ENCODE measurements at regions not wholly inside any gene's neighbourhood (a gene's known extent, or its start where the extent isn't known, plus 50 kb on each side); places are given as distances from the start of the nearest gene placed in this dataset.
"Not testable (repeated sequence)": the region's sequence is repeated elsewhere in the genome, so short reads cannot be mapped to it uniquely, and the experiment has no call there.

GRCh38 chr7:138350701-138351357 lies 109.2 kb upstream of the TRIM24 start:
- Histone ChIP-seq H3K27me3 (ENCODE audit: control insufficient read depth, insufficient read depth) (no peaks in the 10 kb centered on the region), H3K4me3 (ENCODE audit: low read length) (no peak overlapping the region), H3K4me1 (ENCODE audit: control insufficient read depth, insufficient read depth, low read length) (no peaks in the 10 kb centered on the region), H3K27ac (ENCODE audit: low read length) (no peak overlapping the region), H3K9me3 (ENCODE audit: control insufficient read depth, low read length) (peaks cover 3% of the 10 kb centered on the region)
- WGBS = 82% methylated on average over 2 of the region's 2 CpGs
- DNase-seq (no peak), ATAC-seq (no peak)
- intact Hi-C loops (cut with DNase I) = no loop called here

- no peak for ATAC-seq
- WGBS = 75% methylated on average over 10 of the region's 10 CpGs
- intact Hi-C loops (cut with DNase I) = no loop called here
- no peak overlapping the region for H3K4me3 ChIP-seq (ENCODE audit: low read length)
- H3K9me3 ChIP-seq (ENCODE audit: control insufficient read depth, low read length) = no peaks in the 10 kb centered on the region
- H3K27me3 ChIP-seq (ENCODE audit: control insufficient read depth, insufficient read depth) = no peaks in the 10 kb centered on the region
- no peak overlapping the region for H3K27ac ChIP-seq (ENCODE audit: low read length)
- H3K4me1 ChIP-seq (ENCODE audit: control insufficient read depth, insufficient read depth, low read length) = no peaks in the 10 kb centered on the region
- no peak for DNase-seq
These were observed 107.2 kb upstream of the TRIM24 start for GRCh38 chr7:138352570-138353461.

- Histone ChIP-seq H3K27me3 (ENCODE audit: control insufficient read depth, insufficient read depth) (no peaks in the 10 kb centered on the region), H3K4me1 (ENCODE audit: control insufficient read depth, insufficient read depth, low read length) (no peaks in the 10 kb centered on the region), H3K4me3 (ENCODE audit: low read length) (no peak overlapping the region), H3K9me3 (ENCODE audit: control insufficient read depth, low read length) (no peaks in the 10 kb centered on the region), H3K27ac (ENCODE audit: low read length) (no peak overlapping the region)
- ATAC-seq (no peak), DNase-seq (no peak)
- 90% methylated on average over 2 of the region's 2 CpGs for WGBS
- intact Hi-C loops (cut with DNase I) = no loop called here
These were observed 106.0 kb upstream of the TRIM24 start for GRCh38 chr7:138354066-138354465.

GRCh38 chr7:138355254-138355653 lies 104.8 kb upstream of the TRIM24 start:
- no peak for ATAC-seq
- Histone ChIP-seq H3K4me3 (ENCODE audit: low read length) (no peak overlapping the region), H3K9me3 (ENCODE audit: control insufficient read depth, low read length) (no peaks in the 10 kb centered on the region), H3K27me3 (ENCODE audit: control insufficient read depth, insufficient read depth) (no peaks in the 10 kb centered on the region), H3K4me1 (ENCODE audit: control insufficient read depth, insufficient read depth, low read length) (no peaks in the 10 kb centered on the region), H3K27ac (ENCODE audit: low read length) (no peak overlapping the region)
- intact Hi-C loops (cut with DNase I) = no loop called here
- 95% methylated on average over 3 of the region's 3 CpGs for WGBS
- DNase-seq = no peak

DNA sequence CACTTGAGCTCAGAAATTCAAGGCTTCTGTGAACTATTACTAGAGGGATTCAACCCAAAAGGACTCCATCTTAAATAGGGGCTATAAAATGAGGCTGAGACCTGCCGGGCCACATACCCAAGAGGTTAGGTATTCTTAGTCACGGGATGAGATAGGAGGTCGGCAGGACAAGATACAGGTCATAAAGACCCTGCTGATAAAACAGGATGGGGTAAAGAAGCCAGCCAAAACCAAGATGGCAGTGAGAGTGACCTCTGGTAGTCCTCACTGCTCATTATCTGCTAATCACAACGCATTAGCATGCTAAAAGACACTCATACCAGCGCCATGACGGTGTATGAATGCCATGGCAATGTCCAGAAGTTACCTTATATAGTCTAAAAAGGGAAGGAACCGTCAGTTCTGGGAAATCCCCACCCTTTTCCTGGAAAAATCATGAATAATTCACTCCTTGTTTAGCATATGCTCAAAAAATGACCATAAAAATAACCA lies 101.2 kb upstream of the TRIM24 start:
- intact Hi-C loops (cut with DNase I) = no loop called here
- no peak overlapping the region for H3K4me3 ChIP-seq (ENCODE audit: low read length)
- DNase-seq (no peak), ATAC-seq (no peak)
- no peak overlapping the region for H3K27ac ChIP-seq (ENCODE audit: low read length)
- no peaks in the 10 kb centered on the region for H3K9me3 ChIP-seq (ENCODE audit: control insufficient read depth, low read length)
- no peaks in the 10 kb centered on the region for H3K4me1 ChIP-seq (ENCODE audit: control insufficient read depth, insufficient read depth, low read length)
- WGBS = 79% methylated on average over 7 of the region's 7 CpGs
- H3K27me3 ChIP-seq (ENCODE audit: control insufficient read depth, insufficient read depth) = no peaks in the 10 kb centered on the region

- no peak for ATAC-seq
- no peak overlapping the region for H3K27ac ChIP-seq (ENCODE audit: low read length)
- 90% methylated on average over 6 of the region's 6 CpGs for WGBS
- no peaks in the 10 kb centered on the region for H3K9me3 ChIP-seq (ENCODE audit: control insufficient read depth, low read length)
- intact Hi-C loops (cut with DNase I) = no loop called here
- H3K27me3 ChIP-seq (ENCODE audit: control insufficient read depth, insufficient read depth) = no peaks in the 10 kb centered on the region
- DNase-seq = no peak
- no peaks in the 10 kb centered on the region for H3K4me1 ChIP-seq (ENCODE audit: control insufficient read depth, insufficient read depth, low read length)
- no peak overlapping the region for H3K4me3 ChIP-seq (ENCODE audit: low read length)
These were observed 100.0 kb upstream of the TRIM24 start for GRCh38 chr7:138359870-138360559.

DNA sequence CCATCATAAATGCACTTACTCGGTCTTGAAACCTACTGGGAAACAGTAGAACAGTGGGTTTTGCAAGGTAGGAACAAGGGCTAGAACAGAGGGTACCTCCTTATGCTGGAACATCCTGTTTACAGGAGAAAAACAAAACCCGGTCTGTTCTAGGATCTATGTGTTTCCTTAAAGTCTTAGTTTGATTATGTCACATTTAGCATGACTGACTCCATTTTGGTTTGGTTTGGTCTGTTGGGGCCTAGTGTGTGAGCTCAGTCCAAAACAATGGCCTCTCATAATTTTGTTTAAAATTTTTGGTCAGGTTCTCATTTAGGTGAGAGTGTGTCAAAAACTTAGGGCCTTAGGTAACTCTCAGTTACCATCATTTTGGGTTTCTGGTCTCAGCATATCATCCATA lies 96.3 kb upstream of the TRIM24 start:
- H3K4me1 ChIP-seq (ENCODE audit: control insufficient read depth, insufficient read depth, low read length) = no peaks in the 10 kb centered on the region
- intact Hi-C loops (cut with DNase I) = no loop called here
- ATAC-seq = no peak
- no peak overlapping the region for H3K27ac ChIP-seq (ENCODE audit: low read length)
- DNase-seq = no peak
- peaks cover 2% of the 10 kb centered on the region for H3K9me3 ChIP-seq (ENCODE audit: control insufficient read depth, low read length)
- 75% methylated on average over 2 of the region's 2 CpGs for WGBS
- no peaks in the 10 kb centered on the region for H3K27me3 ChIP-seq (ENCODE audit: control insufficient read depth, insufficient read depth)
- H3K4me3 ChIP-seq (ENCODE audit: low read length) = no peak overlapping the region

GRCh38 chr7:138366137-138366536 lies 93.9 kb upstream of the TRIM24 start:
- H3K4me3 ChIP-seq (ENCODE audit: low read length); H3K27ac ChIP-seq (ENCODE audit: low read length); DNase-seq; H3K27me3 ChIP-seq (ENCODE audit: control insufficient read depth, insufficient read depth); ATAC-seq; H3K9me3 ChIP-seq (ENCODE audit: control insufficient read depth, low read length); H3K4me1 ChIP-seq (ENCODE audit: control insufficient read depth, insufficient read depth, low read length); intact Hi-C loops (cut with DNase I): not testable (repeated sequence)
- 94% methylated on average over 2 of the region's 2 CpGs for WGBS

DNA sequence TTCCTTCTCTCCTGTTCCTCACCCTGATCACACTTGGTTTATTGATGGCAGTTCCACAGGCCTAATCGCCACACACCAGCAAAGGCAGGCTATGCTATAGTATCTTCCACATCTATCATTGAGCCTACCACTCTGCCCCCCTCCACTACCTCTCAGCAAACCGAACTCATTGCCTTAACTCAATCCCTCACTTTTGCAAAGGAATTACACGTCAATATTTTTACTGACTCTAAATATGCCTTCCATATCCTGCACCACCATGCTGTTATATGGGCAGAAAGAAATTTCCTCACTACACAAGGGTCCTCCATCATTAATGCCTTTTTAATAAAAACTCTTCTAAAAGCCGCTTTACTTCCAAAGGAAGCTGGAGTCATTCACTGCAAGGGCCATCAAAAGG lies 93.4 kb upstream of the TRIM24 start:
- H3K9me3 ChIP-seq (ENCODE audit: control insufficient read depth, low read length); H3K27ac ChIP-seq (ENCODE audit: low read length): not testable (repeated sequence)
- 94% methylated on average over 4 of the region's 4 CpGs for WGBS

GRCh38 chr7:138369797-138370196 lies 90.3 kb upstream of the TRIM24 start:
- H3K27me3 ChIP-seq (ENCODE audit: control insufficient read depth, insufficient read depth) = no peaks in the 10 kb centered on the region
- no peak overlapping the region for H3K4me3 ChIP-seq (ENCODE audit: low read length)
- 96% methylated on average over 1 of the region's 1 CpG for WGBS
- H3K4me1 ChIP-seq (ENCODE audit: control insufficient read depth, insufficient read depth, low read length) = no peaks in the 10 kb centered on the region
- no peak overlapping the region for H3K27ac ChIP-seq (ENCODE audit: low read length)
- H3K9me3 ChIP-seq (ENCODE audit: control insufficient read depth, low read length) = peaks cover 6% of the 10 kb centered on the region
- DNase-seq (no peak), ATAC-seq (no peak)
- intact Hi-C loops (cut with DNase I) = no loop called here

More for the DNA sequence above, 93.4 kb upstream of the TRIM24 start:
- DNase-seq; ATAC-seq; H3K4me1 ChIP-seq (ENCODE audit: control insufficient read depth, insufficient read depth, low read length); intact Hi-C loops (cut with DNase I); H3K27me3 ChIP-seq (ENCODE audit: control insufficient read depth, insufficient read depth); H3K4me3 ChIP-seq (ENCODE audit: low read length): not testable (repeated sequence)

DNA sequence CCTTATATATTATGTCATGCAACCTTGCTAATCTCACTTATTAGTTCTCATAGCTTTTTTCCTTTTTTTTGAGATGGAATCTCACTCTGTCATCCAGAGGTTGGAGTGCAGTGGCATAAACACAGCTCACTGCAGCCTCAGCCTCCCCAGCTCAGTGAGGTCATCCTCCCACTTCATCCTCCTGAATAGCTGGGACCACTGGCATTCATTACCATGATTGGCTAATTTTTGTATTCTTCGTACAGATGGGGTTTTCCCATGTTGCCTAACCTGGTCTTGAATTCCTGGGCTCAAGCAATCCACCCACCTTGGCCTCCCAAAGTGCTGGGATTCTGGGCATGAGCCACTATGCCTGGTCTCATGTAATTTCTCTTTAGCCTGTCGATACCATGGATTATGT lies 89.1 kb upstream of the TRIM24 start:
- Histone ChIP-seq H3K27ac (ENCODE audit: low read length) (no peak overlapping the region), H3K27me3 (ENCODE audit: control insufficient read depth, insufficient read depth) (no peaks in the 10 kb centered on the region), H3K4me1 (ENCODE audit: control insufficient read depth, insufficient read depth, low read length) (no peaks in the 10 kb centered on the region), H3K4me3 (ENCODE audit: low read length) (no peak overlapping the region), H3K9me3 (ENCODE audit: control insufficient read depth, low read length) (peaks cover 6% of the 10 kb centered on the region)
- intact Hi-C loops (cut with DNase I) = no loop called here
- no peak for ATAC-seq
- no peak for DNase-seq
- WGBS = 91% methylated on average over 2 of the region's 2 CpGs
